K562 (cell line): ENCODE measurements at regions not wholly inside any gene's neighbourhood (a gene's known extent, or its start where the extent isn't known, plus 50 kb on each side); places are given as distances from the start of the nearest gene placed in this dataset.

Source experiments
- ATAC-seq: fragments of 200-7000 bp; cut with Tn5 transposase; 3 replicates; pipeline ENCODE4 v1.9.1; 2020; ENCODE audit warnings: moderate library complexity
- BruUV-seq: library from RNA; stranded (reverse); fragments of 400-500 nt; replicated peaks from 2 replicates; lab custom pipeline; 2021; lab: Mats Ljungman, UMichigan
- CTCF ChIA-PET: fragments of 300-600 bp; formaldehyde crosslinking; extraction: SDS; loops from one replicate; lab custom pipeline; 2021; ENCODE audit warnings: low intra/inter-chr PET ratio; lab: Yijun Ruan, JAX
- POLR2A ChIA-PET: fragments of 300-600, 350-650 bp; sonication (Branson Sonifier 250); formaldehyde crosslinking; extraction: SDS; loops from one replicate; lab custom pipeline; 2021; ENCODE audit warnings: antibody characterized with exemption, inconsistent platforms; lab: Yijun Ruan, JAX
- DNase-seq, 4 experiments: peaks; one replicate each; pipeline versions ENCODE4 v3.0.0 to v3.0.0-alpha.2; 2011 to 2018; ENCODE audit warnings: low spot score in 3 of 4, mixed read lengths in 3 of 4; ENCODE audit errors: extremely low read depth in 1 of 4
- FAIRE-seq: peaks from 2 replicates; lab custom pipeline; 2011; peaks lifted over from hg19 to GRCh38; lab: Jason Lieb, UNC
- H2AFZ ChIP-seq: 2 replicates; pipeline ENCODE4 v1.6.0; 2011; ENCODE audit warnings: low read depth, low read length, control low read depth, inconsistent platforms
- H3K27ac ChIP-seq: fragments of 200-600 bp; 3 replicates; pipeline ENCODE4 v1.8.0; 2011; ENCODE audit warnings: low read depth, mild to moderate bottlenecking, control low read depth, inconsistent platforms, low read length, moderate library complexity, mixed read lengths; ENCODE audit errors: extremely low read depth
- H3K27me3 ChIP-seq, 2 experiments: fragments of 300-600 bp in 1 of 2; 2 replicates in 1 of 2; 3 replicates in 1 of 2; pipeline versions ENCODE4 v1.6.0 to v1.8.0; 2011; ENCODE audit warnings: inconsistent platforms in 2 of 2, low read length in 2 of 2, mild to moderate bottlenecking in 1 of 2, mixed read lengths in 1 of 2, moderate library complexity in 1 of 2; ENCODE audit not compliant: control insufficient read depth in 2 of 2, insufficient read depth in 2 of 2
- H3K36me3 ChIP-seq: fragments of 300-600 bp; 3 replicates; pipeline ENCODE4 v1.8.0; 2011; ENCODE audit warnings: mild to moderate bottlenecking, low read length, inconsistent platforms; ENCODE audit not compliant: control insufficient read depth, insufficient read depth
- H3K4me1 ChIP-seq, 2 experiments: fragments of 200-600 bp in 1 of 2; replicated peaks in 1 of 2; 2 replicates in 1 of 2; 3 replicates in 1 of 2; pipeline versions ENCODE4 v1.5.1 to v1.8.0; 2011; ENCODE audit warnings: inconsistent platforms in 2 of 2, low read length in 2 of 2, mild to moderate bottlenecking in 1 of 2, mixed read lengths in 1 of 2, moderate library complexity in 1 of 2; ENCODE audit not compliant: control insufficient read depth in 2 of 2, insufficient read depth in 2 of 2
- H3K4me2 ChIP-seq: 2 replicates; pipeline ENCODE4 v1.6.1; 2011; ENCODE audit warnings: low read length, control low read depth, inconsistent platforms, mixed read lengths; ENCODE audit not compliant: insufficient read depth
- H3K4me3 ChIP-seq: fragments of 200-600 bp; sonication (generic), shearing (Covaris generic); 2 replicates; pipeline ENCODE4 v1.5.1; 2016; ENCODE audit warnings: control low read depth, inconsistent platforms
- H3K79me2 ChIP-seq: fragments of 200-600 bp; 3 replicates; pipeline ENCODE4 v1.8.0; 2011; ENCODE audit warnings: low read length, inconsistent platforms; ENCODE audit not compliant: control insufficient read depth, insufficient read depth
- H3K9ac ChIP-seq, 2 experiments: 2 replicates each; pipeline versions ENCODE4 v1.6.0 to v1.6.1; 2011; ENCODE audit warnings: low read depth in 2 of 2, low read length in 2 of 2, control low read depth in 1 of 2, inconsistent platforms in 1 of 2, mild to moderate bottlenecking in 1 of 2, mixed read lengths in 1 of 2; ENCODE audit not compliant: insufficient read depth in 1 of 2
- H3K9me1 ChIP-seq: one replicate; pipeline ENCODE4 v1.6.0; 2011; ENCODE audit warnings: inconsistent platforms, mild to moderate bottlenecking, low read length, moderate library complexity; ENCODE audit not compliant: control insufficient read depth, insufficient read depth
- H3K9me3 ChIP-seq: replicated peaks from 2 replicates; pipeline ENCODE4 v1.5.1; 2011; ENCODE audit warnings: low read depth, low read length, inconsistent platforms; ENCODE audit not compliant: control insufficient read depth, insufficient read depth
- H4K20me1 ChIP-seq: replicated peaks from 2 replicates; pipeline ENCODE4 v1.6.1; 2011; ENCODE audit warnings: low read length, inconsistent platforms, mixed read lengths; ENCODE audit not compliant: control insufficient read depth, insufficient read depth
- ATF6 ChIP-seq: sonication (generic); formaldehyde crosslinking; IDR thresholded peaks from 2 replicates; pipeline ENCODE4 v1.4.0; 2020; ENCODE audit warnings: mild to moderate bottlenecking, missing genetic modification reagents
- BCL6 ChIP-seq: fragments of 250-450 bp; sonication (Bioruptor Pico); IDR thresholded peaks from 2 replicates; pipeline ENCODE4 v1.4.0; 2020
- JUNB ChIP-seq: fragments of 450-650 bp; formaldehyde crosslinking; conservative IDR thresholded peaks from 2 replicates; pipeline ENCODE4 v1.4.0; 2020; ENCODE audit warnings: mild to moderate bottlenecking
- KDM5B ChIP-seq: fragments of 200-600 bp; sonication (generic); IDR thresholded peaks from 2 replicates; pipeline ENCODE4 v1.6.1; 2012; ENCODE audit warnings: low read depth, mild to moderate bottlenecking, moderate library complexity, low read length, control low read depth, inconsistent platforms; ENCODE audit not compliant: insufficient replicate concordance
- PBX2 ChIP-seq, 2 experiments: IDR thresholded peaks in 1 of 2; conservative IDR thresholded peaks in 1 of 2; 2 replicates each; pipeline ENCODE4 v1.6.1; 2016; ENCODE audit warnings: low read depth in 2 of 2, mild to moderate bottlenecking in 1 of 2, missing compliant biosample characterization in 1 of 2, missing genetic modification characterization in 1 of 2, moderate library complexity in 1 of 2
- SLC30A9 ChIP-seq: fragments of 250-450 bp; sonication (Bioruptor Pico); IDR thresholded peaks from 2 replicates; pipeline ENCODE4 v1.8.0; 2022; ENCODE audit warnings: mild to moderate bottlenecking, moderate library complexity
- SRSF7 ChIP-seq: fragments of 200-400 bp; formaldehyde crosslinking; optimal IDR thresholded peaks from 2 replicates; pipeline ENCODE3; 2017; ENCODE audit warnings: mild to moderate bottlenecking, low read depth, low read length
- TCF7 ChIP-seq: sonication (generic); IDR thresholded peaks from 2 replicates; pipeline ENCODE4 v1.6.1; 2016; ENCODE audit warnings: antibody characterized with exemption, borderline replicate concordance
- UBTF ChIP-seq, 2 experiments: IDR thresholded peaks; 2 replicates each; pipeline ENCODE4 v1.6.1; 2012; ENCODE audit warnings: improper control_type of control experiment in 2 of 2, low read depth in 2 of 2, low read length in 2 of 2, borderline replicate concordance in 1 of 2
- WGBS: fragments of 100-300 bp; shearing (Covaris generic); methylation state at CpG from one replicate; pipeline ENCODE4 v1.1.6; 2016; ENCODE audit warnings: low coverage, mixed read lengths; ENCODE audit not compliant: insufficient coverage; ENCODE audit errors: missing lambda C conversion rate; 5-methylcytosine and 5-hydroxymethylcytosine counted together
- in situ Hi-C: fragments of 300-500 bp; cut with MboI; formaldehyde crosslinking; loops from 4 replicates; pipeline ENCODE4 v1.15.0; 2018; ENCODE audit warnings: inconsistent platforms, mixed read lengths
- intact Hi-C: fragments of 100-400 bp; cut with micrococcal nuclease; formaldehyde crosslinking; loops from 2 replicates; pipeline ENCODE4 v1.14.2; 2022

- 0% methylated on average over 1 of the region's 2 CpGs for WGBS
- ATAC-seq: no peak
These were observed 1558.5 kb downstream of the EFNB2 start for GRCh38 chr13:104976986-104977385.

GRCh38 chr13:104975272-104975671 lies 1560.2 kb downstream of the EFNB2 start:
- no TSS peak for BruUV-seq
- DNase-seq: no peak
- no peaks in the 10 kb centered on the region for H3K4me1 ChIP-seq
- no peak overlapping the region for H3K4me3 ChIP-seq
- in situ Hi-C loops (no loop called here), intact Hi-C loops (no loop called here)
- H3K9me1 ChIP-seq: no peaks in the 10 kb centered on the region
- H3K4me2 ChIP-seq: no peak overlapping the region
- POLR2A ChIA-PET: no interaction called here
- H3K9ac ChIP-seq: no peak overlapping the region
- H3K27me3 ChIP-seq: no peaks in the 10 kb centered on the region
- no peak overlapping the region for H2AFZ ChIP-seq
- WGBS: 6% methylated on average over 4 of the region's 4 CpGs
- ATAC-seq: no peak
- no peaks in the 10 kb centered on the region for H4K20me1 ChIP-seq
- CTCF ChIA-PET: no interaction called here
- no peaks in the 10 kb centered on the region for H3K9me3 ChIP-seq
- H3K27ac ChIP-seq: no peak overlapping the region
- no peaks in the 10 kb centered on the region for H3K36me3 ChIP-seq
- H3K79me2 ChIP-seq: no peaks in the 10 kb centered on the region
- FAIRE-seq: no peak
- TF ChIP-seq UBTF (IDR thresholded peaks at IDR 0.05; ENCODE audit: borderline replicate concordance in 1 of 2, low read depth in 2 of 2, low read length in 2 of 2) (no peak), TCF7 (no peak), SLC30A9 (CRISPR knock-in tag) (no peak), JUNB (CRISPR knock-in tag) (no peak), SRSF7 (no peak), ATF6 (CRISPR knock-in tag) (no peak), PBX2 (CRISPR knock-in tag; IDR thresholded peaks at IDR 0.05; ENCODE audit: low read depth) (no peak), PBX2 (tag; conservative IDR thresholded peaks at IDR 0.05; ENCODE audit: low read depth) (no peak), BCL6 (CRISPR knock-in tag) (no peak)

More at GRCh38 chr13:104976986-104977385, 1558.5 kb downstream of the EFNB2 start:
- BruUV-seq: no TSS peak
- Histone ChIP-seq H3K9ac (no peak overlapping the region), H3K79me2 (no peaks in the 10 kb centered on the region), H4K20me1 (no peaks in the 10 kb centered on the region), H3K4me1 (no peaks in the 10 kb centered on the region), H3K9me3 (no peaks in the 10 kb centered on the region), H3K27me3 (no peaks in the 10 kb centered on the region), H3K9me1 (no peaks in the 10 kb centered on the region), H3K4me2 (no peak overlapping the region), H2AFZ (no peak overlapping the region), H3K27ac (no peak overlapping the region), H3K36me3 (no peaks in the 10 kb centered on the region), H3K4me3 (no peak overlapping the region)
- POLR2A ChIA-PET: no interaction called here
- in situ Hi-C loops (no loop called here), intact Hi-C loops (no loop called here)
- CTCF ChIA-PET: no interaction called here
- TF ChIP-seq KDM5B: no peak
- DNase-seq: no peak
- FAIRE-seq: no peak
